ENCODE measurements at regions not wholly inside any gene's neighbourhood (a gene's known extent, or its start where the extent isn't known, plus 50 kb on each side); places are given as distances from the start of the nearest gene placed in this dataset.

- Histone ChIP-seq H2AFZ (ENCODE audit: low read depth) (no peak overlapping the region), H3K4me3 (IDR thresholded peaks at IDR 0.05; ENCODE audit: insufficient read depth, low read depth, low read length) (no peak overlapping the region), H3K9ac (no peak overlapping the region), H3K27ac (no peak overlapping the region), H4K20me1 (ENCODE audit: insufficient read depth) (no peaks in the 10 kb centered on the region), H3K4me1 (ENCODE audit: low read depth, poor library complexity, severe bottlenecking) (no peaks in the 10 kb centered on the region), H3K27me3 (ENCODE audit: insufficient read depth, low read depth) (no peaks in the 10 kb centered on the region), H3K79me2 (ENCODE audit: insufficient read depth, low read depth) (no peaks in the 10 kb centered on the region), H3K36me3 (ENCODE audit: insufficient read depth) (no peaks in the 10 kb centered on the region), H3K4me2 (no peak overlapping the region)
- no peak for TF ChIP-seq CTCF (conservative IDR thresholded peaks at IDR 0.05; ENCODE audit: low read depth, low read length)
These were observed 306.7 kb upstream of the TBC1D5 start for GRCh38 chr3:18049096-18049495.

- Histone ChIP-seq H2AFZ (ENCODE audit: low read depth) (no peak overlapping the region), H3K4me1 (ENCODE audit: low read depth, poor library complexity, severe bottlenecking) (no peaks in the 10 kb centered on the region), H3K9ac (no peak overlapping the region), H3K27me3 (ENCODE audit: insufficient read depth, low read depth) (no peaks in the 10 kb centered on the region), H3K36me3 (ENCODE audit: insufficient read depth) (no peaks in the 10 kb centered on the region), H3K79me2 (ENCODE audit: insufficient read depth, low read depth) (no peaks in the 10 kb centered on the region), H3K27ac (no peak overlapping the region), H3K4me2 (no peak overlapping the region), H4K20me1 (ENCODE audit: insufficient read depth) (no peaks in the 10 kb centered on the region), H3K4me3 (IDR thresholded peaks at IDR 0.05; ENCODE audit: insufficient read depth, low read depth, low read length) (no peak overlapping the region)
- TF ChIP-seq CTCF (conservative IDR thresholded peaks at IDR 0.05; ENCODE audit: low read depth, low read length): no peak
These were observed 304.6 kb upstream of the TBC1D5 start for GRCh38 chr3:18047052-18047451.

- Histone ChIP-seq H2AFZ (ENCODE audit: low read depth) (no peak overlapping the region), H3K79me2 (ENCODE audit: insufficient read depth, low read depth) (no peaks in the 10 kb centered on the region), H3K27me3 (ENCODE audit: insufficient read depth, low read depth) (no peaks in the 10 kb centered on the region), H3K4me2 (no peak overlapping the region), H3K27ac (no peak overlapping the region), H4K20me1 (ENCODE audit: insufficient read depth) (no peaks in the 10 kb centered on the region), H3K9ac (no peak overlapping the region), H3K36me3 (ENCODE audit: insufficient read depth) (no peaks in the 10 kb centered on the region), H3K4me3 (IDR thresholded peaks at IDR 0.05; ENCODE audit: insufficient read depth, low read depth, low read length) (no peak overlapping the region), H3K4me1 (ENCODE audit: low read depth, poor library complexity, severe bottlenecking) (no peaks in the 10 kb centered on the region)
- TF ChIP-seq CTCF (conservative IDR thresholded peaks at IDR 0.05; ENCODE audit: low read depth, low read length): no peak
These were observed 303.9 kb upstream of the TBC1D5 start for GRCh38 chr3:18046131-18046915.

GRCh38 chr3:18044971-18045880, 302.8 kb upstream of the TBC1D5 start:
- H3K79me2 ChIP-seq (ENCODE audit: insufficient read depth, low read depth): no peaks in the 10 kb centered on the region
- H3K27me3 ChIP-seq (ENCODE audit: insufficient read depth, low read depth): no peaks in the 10 kb centered on the region
- H3K9ac ChIP-seq: no peak overlapping the region
- H3K36me3 ChIP-seq (ENCODE audit: insufficient read depth): no peaks in the 10 kb centered on the region
- H3K4me1 ChIP-seq (ENCODE audit: low read depth, poor library complexity, severe bottlenecking): no peaks in the 10 kb centered on the region
- no peak for TF ChIP-seq CTCF (conservative IDR thresholded peaks at IDR 0.05; ENCODE audit: low read depth, low read length)
- H2AFZ ChIP-seq (ENCODE audit: low read depth): no peak overlapping the region
- no peaks in the 10 kb centered on the region for H4K20me1 ChIP-seq (ENCODE audit: insufficient read depth)
- no peak overlapping the region for H3K4me2 ChIP-seq
- no peak overlapping the region for H3K27ac ChIP-seq
- H3K4me3 ChIP-seq (IDR thresholded peaks at IDR 0.05; ENCODE audit: insufficient read depth, low read depth, low read length): no peak overlapping the region
